GM12865 (cell line): ENCODE measurements at regions not wholly inside any gene's neighbourhood (a gene's known extent, or its start where the extent isn't known, plus 50 kb on each side); places are given as distances from the start of the nearest gene placed in this dataset.

Experiments
- DNase-seq: peaks from one replicate; pipeline ENCODE4 v3.0.0; 2010; ENCODE audit warnings: low read depth
- H3K4me3 ChIP-seq: 2 replicates; pipeline ENCODE4 v1.5.1; 2011; ENCODE audit warnings: mild to moderate bottlenecking, low read depth, low read length, control low read depth
- CTCF ChIP-seq: IDR thresholded peaks from 2 replicates; pipeline ENCODE4 v1.5.1; 2011; ENCODE audit warnings: low read length, control low read depth, low read depth, inconsistent platforms; ENCODE audit not compliant: insufficient read depth; ENCODE audit errors: missing control alignments

- no peak overlapping the region for H3K4me3 ChIP-seq
- no peak for DNase-seq
- no peak for TF ChIP-seq CTCF
These were observed 664.7 kb downstream of the KCNJ2 start for GRCh38 chr17:70834039-70834438.

- DNase-seq: no peak
- no peak for TF ChIP-seq CTCF
- H3K4me3 ChIP-seq: no peak overlapping the region
These were observed 679.5 kb downstream of the KCNJ2 start for GRCh38 chr17:70848785-70849184.

- no peak overlapping the region for H3K4me3 ChIP-seq
- TF ChIP-seq CTCF: no peak
- DNase-seq: no peak
These were observed 686.2 kb downstream of the KCNJ2 start for GRCh38 chr17:70855401-70856054.

- no peak for TF ChIP-seq CTCF
- H3K4me3 ChIP-seq: no peak overlapping the region
- no peak for DNase-seq
These were observed 688.0 kb downstream of the KCNJ2 start for GRCh38 chr17:70857351-70857750.

GRCh38 chr17:70859829-70860228 lies 690.5 kb downstream of the KCNJ2 start:
- TF ChIP-seq CTCF: no peak
- H3K4me3 ChIP-seq: no peak overlapping the region
- no peak for DNase-seq

- TF ChIP-seq CTCF: no peak
- no peak overlapping the region for H3K4me3 ChIP-seq
- no peak for DNase-seq
These were observed 693.0 kb downstream of the KCNJ2 start for GRCh38 chr17:70862295-70862694.
